ENCODE measurements at regions not wholly inside any gene's neighbourhood (a gene's known extent, or its start where the extent isn't known, plus 50 kb on each side); places are given as distances from the start of the nearest gene placed in this dataset.

GRCh38 chr7:20839196-20839735 lies 52.6 kb upstream of the SP8 start:
- no peak overlapping the region for H3K4me3 ChIP-seq (ENCODE audit: low read depth, low read length)
- TF ChIP-seq CTCF (IDR thresholded peaks at IDR 0.05; ENCODE audit: borderline replicate concordance, insufficient read depth, low read depth, low read length) = no peak

GRCh38 chr7:20839987-20840386 lies 53.3 kb upstream of the SP8 start:
- no peak overlapping the region for H3K4me3 ChIP-seq (ENCODE audit: low read depth, low read length)
- TF ChIP-seq CTCF (IDR thresholded peaks at IDR 0.05; ENCODE audit: borderline replicate concordance, insufficient read depth, low read depth, low read length) = no peak

- no peak overlapping the region for H3K4me3 ChIP-seq (ENCODE audit: low read depth, low read length)
- no peak for TF ChIP-seq CTCF (IDR thresholded peaks at IDR 0.05; ENCODE audit: borderline replicate concordance, insufficient read depth, low read depth, low read length)
These were observed 60.1 kb upstream of the SP8 start for GRCh38 chr7:20846791-20847190.

- H3K4me3 ChIP-seq (ENCODE audit: low read depth, low read length) = no peak overlapping the region
- no peak for TF ChIP-seq CTCF (IDR thresholded peaks at IDR 0.05; ENCODE audit: borderline replicate concordance, insufficient read depth, low read depth, low read length)
These were observed 72.3 kb upstream of the SP8 start for GRCh38 chr7:20858951-20859350.

- no peak for TF ChIP-seq CTCF (IDR thresholded peaks at IDR 0.05; ENCODE audit: borderline replicate concordance, insufficient read depth, low read depth, low read length)
- no peak overlapping the region for H3K4me3 ChIP-seq (ENCODE audit: low read depth, low read length)
These were observed 74.8 kb upstream of the SP8 start for GRCh38 chr7:20861468-20861867.

- TF ChIP-seq CTCF (IDR thresholded peaks at IDR 0.05; ENCODE audit: borderline replicate concordance, insufficient read depth, low read depth, low read length) = no peak
- H3K4me3 ChIP-seq (ENCODE audit: low read depth, low read length) = no peak overlapping the region
These were observed 75.9 kb upstream of the SP8 start for GRCh38 chr7:20862554-20862953.

GRCh38 chr7:20864221-20864620 lies 77.5 kb upstream of the SP8 start:
- no peak for TF ChIP-seq CTCF (IDR thresholded peaks at IDR 0.05; ENCODE audit: borderline replicate concordance, insufficient read depth, low read depth, low read length)
- no peak overlapping the region for H3K4me3 ChIP-seq (ENCODE audit: low read depth, low read length)
